ENCODE measurements at regions not wholly inside any gene's neighbourhood (a gene's known extent, or its start where the extent isn't known, plus 50 kb on each side); places are given as distances from the start of the nearest gene placed in this dataset.
"Not testable (repeated sequence)": the region's sequence is repeated elsewhere in the genome, so short reads cannot be mapped to it uniquely, and the experiment has no call there.

DNA sequence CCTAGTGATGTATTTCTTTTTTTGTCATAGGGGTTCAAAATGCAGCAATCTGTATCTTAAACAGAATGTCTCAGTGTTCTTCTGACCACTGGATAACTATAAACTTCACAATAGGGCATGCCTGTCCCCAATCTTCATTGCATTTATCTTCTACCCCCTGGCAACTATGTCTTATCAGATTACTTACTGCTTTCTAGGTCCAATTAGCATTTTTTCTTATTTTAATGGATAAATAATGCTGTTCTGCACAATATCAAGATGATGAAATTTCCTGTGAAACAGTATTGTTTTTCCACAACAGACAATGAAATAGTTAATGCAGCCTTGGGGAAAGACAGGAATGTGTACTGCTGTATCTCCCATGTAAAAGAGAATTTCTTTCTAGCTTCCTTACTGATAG is 432.1 kb downstream of the NSUN3 start:
- H3K27me3 ChIP-seq (ENCODE audit: control insufficient read depth, insufficient read depth, low read length): no peaks in the 10 kb centered on the region
- H2AFZ ChIP-seq: no peak overlapping the region
- H3K4me3 ChIP-seq (ENCODE audit: low read depth, low read length): no peak overlapping the region
- TF ChIP-seq, protein P1, sequence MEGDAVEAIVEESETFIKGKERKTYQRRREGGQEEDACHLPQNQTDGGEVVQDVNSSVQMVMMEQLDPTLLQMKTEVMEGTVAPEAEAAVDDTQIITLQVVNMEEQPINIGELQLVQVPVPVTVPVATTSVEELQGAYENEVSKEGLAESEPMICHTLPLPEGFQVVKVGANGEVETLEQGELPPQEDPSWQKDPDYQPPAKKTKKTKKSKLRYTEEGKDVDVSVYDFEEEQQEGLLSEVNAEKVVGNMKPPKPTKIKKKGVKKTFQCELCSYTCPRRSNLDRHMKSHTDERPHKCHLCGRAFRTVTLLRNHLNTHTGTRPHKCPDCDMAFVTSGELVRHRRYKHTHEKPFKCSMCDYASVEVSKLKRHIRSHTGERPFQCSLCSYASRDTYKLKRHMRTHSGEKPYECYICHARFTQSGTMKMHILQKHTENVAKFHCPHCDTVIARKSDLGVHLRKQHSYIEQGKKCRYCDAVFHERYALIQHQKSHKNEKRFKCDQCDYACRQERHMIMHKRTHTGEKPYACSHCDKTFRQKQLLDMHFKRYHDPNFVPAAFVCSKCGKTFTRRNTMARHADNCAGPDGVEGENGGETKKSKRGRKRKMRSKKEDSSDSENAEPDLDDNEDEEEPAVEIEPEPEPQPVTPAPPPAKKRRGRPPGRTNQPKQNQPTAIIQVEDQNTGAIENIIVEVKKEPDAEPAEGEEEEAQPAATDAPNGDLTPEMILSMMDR (IDR thresholded peaks at IDR 0.05): no peak
- H3K4me1 ChIP-seq: no peaks in the 10 kb centered on the region
- H3K9me3 ChIP-seq (ENCODE audit: control insufficient read depth, low read length): no peaks in the 10 kb centered on the region
- no peak overlapping the region for H3K27ac ChIP-seq
- H3K4me2 ChIP-seq (ENCODE audit: low read length): no peak overlapping the region
- H3K9ac ChIP-seq: no peak overlapping the region
- H3K36me3 ChIP-seq (ENCODE audit: control insufficient read depth, insufficient read depth, low read length): no peaks in the 10 kb centered on the region
- no peaks in the 10 kb centered on the region for H3K79me2 ChIP-seq

DNA sequence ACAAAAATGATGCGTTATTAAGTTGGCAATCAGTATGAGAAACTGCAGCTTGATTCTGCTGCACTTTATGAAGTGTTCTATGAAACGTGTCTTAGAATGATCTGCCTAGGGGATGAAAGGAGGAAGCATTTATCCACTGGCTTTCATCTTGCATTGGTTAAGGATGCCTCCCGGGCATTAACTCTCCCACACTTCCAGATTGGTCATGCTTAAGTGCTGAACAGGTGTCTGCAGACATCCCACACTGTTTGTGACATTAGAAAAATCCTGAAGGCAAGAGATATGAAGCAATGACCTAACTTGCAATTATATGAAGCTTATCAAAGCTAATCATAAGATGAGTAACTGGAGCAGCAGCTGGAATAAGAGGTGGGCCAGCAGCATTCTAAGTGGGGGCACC is 437.3 kb downstream of the NSUN3 start:
- Histone ChIP-seq H3K4me3 (ENCODE audit: low read depth, low read length) (no peak overlapping the region), H3K36me3 (ENCODE audit: control insufficient read depth, insufficient read depth, low read length) (no peaks in the 10 kb centered on the region), H3K4me2 (ENCODE audit: low read length) (no peak overlapping the region), H3K9ac (no peak overlapping the region), H2AFZ (no peak overlapping the region), H3K27ac (no peak overlapping the region), H3K9me3 (ENCODE audit: control insufficient read depth, low read length) (no peaks in the 10 kb centered on the region), H3K27me3 (ENCODE audit: control insufficient read depth, insufficient read depth, low read length) (no peaks in the 10 kb centered on the region), H3K79me2 (no peaks in the 10 kb centered on the region), H3K4me1 (no peaks in the 10 kb centered on the region)
- TF ChIP-seq, protein P1 (IDR thresholded peaks at IDR 0.05): no peak

DNA sequence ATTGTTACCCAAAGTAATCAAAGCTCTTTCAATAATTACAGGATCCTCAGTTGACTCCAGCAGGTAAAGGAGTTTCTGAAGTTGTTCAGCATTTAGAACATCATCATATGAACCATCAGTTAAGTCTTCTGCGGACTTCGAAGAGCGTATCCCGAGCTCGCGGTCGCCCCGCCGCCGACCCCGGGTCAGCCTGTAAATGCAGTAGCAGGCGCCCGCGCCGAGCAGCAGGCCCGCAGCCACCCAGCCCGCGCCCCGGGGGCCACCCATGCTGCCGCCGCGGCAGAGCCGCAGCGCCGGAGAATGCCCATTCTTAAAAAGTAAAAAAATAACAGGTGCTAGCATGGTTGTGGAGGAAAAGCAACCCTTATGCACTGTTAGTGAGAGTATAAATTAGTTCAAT is 444.5 kb downstream of the NSUN3 start:
- not testable (repeated sequence) for H3K4me3 ChIP-seq (ENCODE audit: low read depth, low read length); H3K27ac ChIP-seq; H3K4me1 ChIP-seq; H3K9ac ChIP-seq; H3K79me2 ChIP-seq; H2AFZ ChIP-seq; H3K4me2 ChIP-seq (ENCODE audit: low read length); H3K36me3 ChIP-seq (ENCODE audit: control insufficient read depth, insufficient read depth, low read length); H3K27me3 ChIP-seq (ENCODE audit: control insufficient read depth, insufficient read depth, low read length); H3K9me3 ChIP-seq (ENCODE audit: control insufficient read depth, low read length)

DNA sequence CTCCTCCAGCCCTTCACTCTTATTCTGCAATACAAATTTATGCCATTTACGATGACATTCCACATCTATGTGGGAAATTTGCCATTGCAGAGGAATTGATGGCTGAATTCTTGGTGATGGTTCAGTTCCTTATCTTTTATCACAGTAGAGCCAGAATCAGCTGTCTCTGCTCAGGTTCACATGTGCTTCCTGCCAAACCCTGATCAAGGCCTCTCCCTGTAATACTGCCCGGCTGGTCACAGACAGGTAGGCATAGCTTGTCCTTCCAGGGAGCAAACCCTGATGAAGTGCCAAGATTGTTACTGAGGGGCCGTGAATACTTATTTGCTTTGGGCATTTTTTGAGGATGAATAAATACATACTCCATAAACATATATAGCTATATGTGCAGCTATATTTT is 450.0 kb downstream of the NSUN3 start:
- H3K9me3 ChIP-seq (ENCODE audit: control insufficient read depth, low read length): no peaks in the 10 kb centered on the region
- H3K4me2 ChIP-seq (ENCODE audit: low read length): no peak overlapping the region
- no peak overlapping the region for H3K27ac ChIP-seq
- H3K9ac ChIP-seq: no peak overlapping the region
- no peaks in the 10 kb centered on the region for H3K27me3 ChIP-seq (ENCODE audit: control insufficient read depth, insufficient read depth, low read length)
- H3K36me3 ChIP-seq (ENCODE audit: control insufficient read depth, insufficient read depth, low read length): no peaks in the 10 kb centered on the region
- no peak overlapping the region for H3K4me3 ChIP-seq (ENCODE audit: low read depth, low read length)
- TF ChIP-seq, protein P1 (IDR thresholded peaks at IDR 0.05): no peak
- no peaks in the 10 kb centered on the region for H3K79me2 ChIP-seq
- H3K4me1 ChIP-seq: no peaks in the 10 kb centered on the region
- H2AFZ ChIP-seq: no peak overlapping the region

DNA sequence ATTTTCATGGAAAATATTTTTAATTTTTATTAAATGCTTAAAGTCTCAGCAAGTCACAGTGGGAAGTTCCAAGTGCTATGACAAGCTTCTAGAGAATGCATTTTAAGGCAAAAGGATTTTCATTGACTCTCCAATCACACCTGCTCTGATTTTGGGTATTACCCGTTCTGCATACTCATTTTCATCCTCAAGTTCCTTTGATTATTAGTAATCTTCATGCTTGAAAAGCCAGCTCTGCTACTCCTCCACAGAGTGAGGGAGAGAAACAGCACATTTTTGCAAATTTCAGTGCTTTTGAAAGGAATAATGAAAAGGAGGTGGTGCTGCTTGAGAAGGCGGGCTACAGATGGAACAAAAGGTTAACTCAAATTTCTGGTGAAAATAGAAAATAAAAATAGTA is 450.7 kb downstream of the NSUN3 start:
- H2AFZ ChIP-seq: no peak overlapping the region
- no peak overlapping the region for H3K4me2 ChIP-seq (ENCODE audit: low read length)
- H3K27me3 ChIP-seq (ENCODE audit: control insufficient read depth, insufficient read depth, low read length): no peaks in the 10 kb centered on the region
- H3K36me3 ChIP-seq (ENCODE audit: control insufficient read depth, insufficient read depth, low read length): no peaks in the 10 kb centered on the region
- no peaks in the 10 kb centered on the region for H3K4me1 ChIP-seq
- no peak overlapping the region for H3K4me3 ChIP-seq (ENCODE audit: low read depth, low read length)
- no peaks in the 10 kb centered on the region for H3K9me3 ChIP-seq (ENCODE audit: control insufficient read depth, low read length)
- no peaks in the 10 kb centered on the region for H3K79me2 ChIP-seq
- TF ChIP-seq, protein P1 (IDR thresholded peaks at IDR 0.05): no peak
- H3K27ac ChIP-seq: no peak overlapping the region
- no peak overlapping the region for H3K9ac ChIP-seq

All from parathyroid adenoma (tissue), 2 donors.